NCI-H146 (cell line): ENCODE measurements at regions not wholly inside any gene's neighbourhood (a gene's known extent, or its start where the extent isn't known, plus 50 kb on each side); places are given as distances from the start of the nearest gene placed in this dataset.

Experiments used
- DNase-seq: peaks from one replicate; lab custom pipeline; 2025; lab: John Stamatoyannopoulos, UW

DNA sequence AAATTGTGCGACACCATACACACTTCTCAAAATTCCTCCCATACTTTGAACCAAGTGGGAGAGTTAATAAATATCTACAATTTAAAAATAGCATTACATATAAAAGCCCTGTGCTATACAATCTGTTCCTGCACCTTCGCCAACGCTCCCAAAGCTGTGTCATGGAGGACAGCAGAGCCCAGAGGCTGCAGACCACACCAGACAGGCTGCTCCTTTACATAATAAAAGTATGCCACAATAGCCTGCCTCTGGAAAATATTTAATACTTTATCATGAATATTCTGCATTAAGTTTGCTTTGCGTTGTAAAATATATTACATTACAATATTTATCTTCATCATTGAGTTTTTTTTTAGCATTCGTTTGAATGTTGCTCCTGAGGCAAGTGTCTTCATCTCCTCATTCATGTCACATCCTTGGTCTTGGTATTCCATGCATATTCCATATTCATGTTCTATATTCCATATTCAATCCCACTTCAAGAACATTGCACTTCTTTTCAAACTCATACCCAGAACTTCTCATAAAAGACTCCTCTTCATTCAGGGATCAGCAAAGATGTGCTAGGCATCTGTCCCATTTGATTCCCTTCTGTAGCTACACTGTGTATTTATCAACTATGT lies 663.9 kb downstream of the POM121L12 start:
- DNase-seq, result no peak

DNA sequence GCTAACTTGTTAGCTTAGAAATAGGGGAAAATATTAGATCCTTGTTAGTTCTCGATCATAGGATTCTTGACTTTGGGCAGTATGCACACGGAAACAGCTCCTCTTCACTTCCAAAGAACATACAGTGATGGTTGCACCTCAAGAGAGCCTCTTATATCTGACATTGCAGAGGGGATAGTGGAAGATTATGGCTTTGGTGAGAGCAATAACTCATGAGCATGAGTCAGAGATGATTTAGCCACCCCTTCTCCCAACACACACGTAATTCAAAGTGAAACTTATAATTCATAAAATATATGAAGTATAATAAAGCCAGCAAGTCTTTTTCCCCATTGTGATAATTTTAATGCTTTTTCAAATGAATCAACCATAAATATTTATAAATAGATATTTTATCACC lies 683.7 kb downstream of the POM121L12 start:
- DNase-seq, result no peak

DNA sequence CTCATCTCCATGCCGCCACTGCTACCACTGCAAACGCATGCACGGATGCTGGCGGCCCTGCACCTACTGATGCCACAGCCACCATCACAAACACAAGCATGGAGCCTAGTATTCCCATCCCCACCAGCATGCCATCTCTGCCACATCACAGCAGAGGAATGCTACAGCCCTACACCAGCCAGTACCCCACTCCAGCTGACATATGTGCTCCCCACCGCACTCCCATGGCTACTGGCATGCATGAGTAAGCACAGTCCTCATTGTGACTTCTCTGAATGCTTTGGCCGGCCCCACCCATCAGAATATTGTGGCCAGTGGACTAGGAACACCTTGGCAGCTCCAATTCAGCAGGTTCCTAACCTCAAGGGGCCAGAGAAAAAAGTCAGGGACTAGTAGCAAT lies 705.5 kb downstream of the POM121L12 start:
- no peak for DNase-seq

DNA sequence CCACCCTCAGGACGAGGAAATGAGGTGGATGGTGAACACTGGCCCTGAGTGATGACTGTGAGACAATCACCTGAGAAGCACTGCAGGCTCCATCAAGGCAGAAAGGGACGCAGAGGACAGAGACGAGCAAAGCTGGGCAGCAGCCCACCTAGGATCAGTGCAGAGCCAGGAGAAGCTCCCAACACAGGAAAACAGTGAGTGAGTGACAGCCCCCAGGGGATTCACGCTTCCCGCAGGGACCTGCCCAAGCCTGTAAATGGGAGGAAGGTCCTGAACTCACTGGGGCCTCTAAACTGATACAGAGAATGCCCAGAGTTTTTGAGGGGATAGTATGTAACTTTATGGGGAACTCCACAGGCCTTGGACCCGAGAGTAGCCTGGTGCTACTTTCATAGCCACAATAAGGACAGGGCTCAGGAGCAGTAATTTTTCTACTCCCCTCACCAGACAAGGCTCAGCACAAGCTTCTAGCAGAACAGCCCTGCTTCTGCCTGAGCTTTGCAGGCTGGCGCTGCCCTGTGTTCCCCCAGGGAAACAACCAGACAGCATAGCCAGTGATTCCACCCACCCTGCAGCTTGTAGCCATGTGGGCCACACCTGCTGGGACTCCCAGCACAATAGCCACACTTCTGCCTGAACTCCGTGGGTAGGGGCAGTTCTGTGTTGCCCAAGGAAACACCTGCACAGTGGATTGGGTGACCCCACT lies 708.4 kb downstream of the POM121L12 start:
- no peak for DNase-seq

DNA sequence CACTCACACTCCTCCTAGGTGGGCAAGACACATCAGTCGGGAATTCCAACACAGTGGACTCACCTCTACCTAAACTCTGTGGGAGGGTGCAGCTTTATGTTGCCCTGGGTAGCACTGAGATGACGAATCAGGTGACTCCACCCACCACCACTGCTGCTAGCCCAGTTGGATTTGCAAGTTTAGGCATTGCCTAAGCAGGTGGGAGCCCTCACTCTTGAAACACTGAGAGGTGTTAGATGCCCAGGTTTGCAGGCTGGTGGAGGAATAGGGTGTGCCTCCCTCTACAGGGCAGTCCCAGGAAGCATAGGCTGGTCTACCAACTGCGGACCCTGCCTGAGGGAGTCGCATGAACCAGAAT lies 708.9 kb downstream of the POM121L12 start:
- DNase-seq, result no peak

DNA sequence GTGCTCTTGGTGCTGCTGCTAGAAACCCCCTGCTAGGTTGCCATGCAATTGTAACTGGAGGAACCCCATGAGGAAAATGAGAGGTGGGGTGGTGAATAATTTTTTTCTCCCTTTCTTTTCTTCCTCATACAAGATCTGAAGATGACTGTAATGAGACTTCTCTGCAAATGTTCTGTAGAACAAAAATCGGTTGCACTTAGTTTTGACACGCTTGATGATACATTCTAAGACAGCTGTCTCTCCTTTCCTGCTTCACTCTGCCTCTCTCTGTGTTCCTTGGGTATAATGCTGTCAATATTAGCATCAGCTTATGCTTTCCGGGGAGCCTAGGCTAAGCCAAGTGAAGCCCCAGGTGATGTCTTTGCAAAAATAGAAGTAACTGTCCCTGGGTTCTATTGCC lies 721.5 kb downstream of the POM121L12 start:
- DNase-seq, result no peak

DNA sequence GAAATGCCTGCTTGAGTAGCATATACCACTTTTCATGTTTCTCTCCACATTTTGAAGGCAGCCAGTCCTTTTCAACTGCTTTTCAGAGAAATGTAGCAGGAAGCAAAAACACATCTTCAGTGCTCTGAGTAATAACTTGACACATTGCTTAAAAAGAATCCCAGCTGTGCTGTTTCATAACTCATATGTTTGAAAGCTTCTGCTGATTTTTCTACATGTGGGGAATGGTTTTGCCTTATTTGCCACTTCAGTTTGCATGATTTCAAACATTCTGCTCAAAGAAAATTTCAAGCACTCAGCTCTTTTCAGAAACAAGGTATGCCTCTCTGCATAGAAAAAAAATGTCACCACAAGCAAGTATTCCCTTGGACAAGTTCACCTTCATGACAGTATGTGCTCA lies 732.8 kb downstream of the POM121L12 start:
- no peak for DNase-seq

DNA sequence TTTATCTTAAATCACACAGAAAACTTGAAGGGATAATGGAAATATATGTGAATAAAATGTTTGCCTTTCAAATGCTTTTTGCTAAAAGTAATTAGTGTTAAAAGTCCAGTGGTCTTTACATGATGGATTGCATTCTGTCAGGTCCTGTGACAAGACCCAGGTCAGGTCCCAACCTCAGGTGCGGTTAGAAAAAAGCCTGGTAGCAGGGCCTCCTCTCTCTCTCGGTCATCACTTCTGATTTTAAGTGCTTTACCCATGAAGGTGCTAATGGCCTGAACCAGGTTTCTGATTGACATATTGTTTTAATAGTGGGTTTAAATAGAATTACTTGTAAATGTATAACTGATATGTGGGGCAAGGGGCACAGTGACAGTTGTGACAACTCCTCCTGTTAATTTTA lies 736.3 kb downstream of the POM121L12 start:
- no peak for DNase-seq

DNA sequence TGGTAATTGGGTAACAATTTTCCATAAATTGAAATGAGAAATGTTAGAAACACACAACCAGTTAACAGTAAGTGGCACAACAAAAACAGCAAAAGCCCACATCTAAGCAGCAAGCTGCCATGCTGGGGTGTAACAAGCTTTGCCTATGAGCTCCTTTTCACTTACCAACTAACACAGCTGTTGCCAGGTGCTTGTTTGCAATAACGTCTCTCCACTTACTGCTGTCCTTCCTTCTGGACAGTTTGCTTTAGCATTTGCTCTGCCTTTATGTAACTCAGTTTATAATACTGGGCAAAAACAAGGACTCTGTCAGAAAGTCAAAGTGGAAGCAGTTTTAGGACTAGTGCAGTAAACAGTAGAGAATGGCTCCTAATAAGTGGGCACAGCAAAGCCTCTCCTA lies 740.9 kb downstream of the POM121L12 start:
- no peak for DNase-seq

DNA sequence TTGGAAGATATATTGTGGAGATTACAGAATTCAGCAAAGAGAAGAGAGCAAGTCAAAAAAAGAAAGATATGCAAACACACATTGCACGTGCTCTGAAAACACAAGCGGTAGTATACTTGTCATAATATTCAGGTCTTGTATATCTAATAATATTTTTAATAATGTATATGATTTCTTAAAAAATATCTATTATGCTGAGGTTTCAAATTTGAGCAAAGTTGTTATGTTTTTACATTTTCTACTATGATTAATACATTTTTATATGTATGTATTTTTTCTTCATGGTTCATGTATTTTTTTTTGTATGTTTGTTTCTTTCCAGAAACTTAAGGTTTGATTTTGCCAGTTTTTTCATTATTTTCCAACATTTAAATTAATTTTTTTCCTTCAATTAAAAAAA lies 752.4 kb upstream of the VSTM2A start:
- no peak for DNase-seq

DNA sequence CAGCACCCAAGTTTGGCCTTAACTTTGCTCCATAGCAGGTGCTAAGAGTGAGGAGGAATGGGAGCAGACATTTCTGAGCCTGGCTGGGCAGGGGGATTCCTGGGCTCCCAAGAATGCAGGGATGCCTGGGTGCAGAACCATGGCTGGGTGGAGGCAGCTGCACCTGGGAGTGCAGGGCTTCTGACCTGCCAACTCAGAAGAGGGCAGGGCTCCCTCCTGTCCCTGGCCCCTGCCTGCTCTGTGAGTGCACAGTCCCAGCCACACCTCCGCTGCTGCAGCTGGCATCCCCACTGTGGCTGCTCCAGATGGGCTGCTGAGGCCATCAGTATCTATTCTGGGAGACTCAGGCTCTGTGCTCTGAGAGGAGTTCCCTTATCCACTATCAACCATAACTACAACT lies 747.4 kb upstream of the VSTM2A start:
- DNase-seq, result no peak

DNA sequence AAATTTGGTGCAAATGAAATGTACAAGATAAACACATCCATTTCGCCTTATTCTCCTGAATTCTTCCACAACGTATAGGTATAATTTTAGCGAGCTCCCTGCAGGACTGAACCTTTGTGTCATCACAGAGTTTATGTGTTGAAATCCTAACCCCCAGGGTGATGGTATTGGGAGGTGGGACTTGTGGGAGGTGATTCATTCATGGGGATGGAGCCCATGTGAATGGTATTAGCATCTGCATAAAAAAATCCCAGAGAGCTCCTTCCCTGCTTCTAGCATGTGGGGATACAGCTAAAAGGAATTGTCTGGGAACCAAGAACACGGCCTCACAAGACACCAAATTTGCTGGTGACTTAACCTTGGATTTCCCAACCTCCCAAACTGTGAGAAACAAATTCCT lies 741.4 kb upstream of the VSTM2A start:
- no peak for DNase-seq

DNA sequence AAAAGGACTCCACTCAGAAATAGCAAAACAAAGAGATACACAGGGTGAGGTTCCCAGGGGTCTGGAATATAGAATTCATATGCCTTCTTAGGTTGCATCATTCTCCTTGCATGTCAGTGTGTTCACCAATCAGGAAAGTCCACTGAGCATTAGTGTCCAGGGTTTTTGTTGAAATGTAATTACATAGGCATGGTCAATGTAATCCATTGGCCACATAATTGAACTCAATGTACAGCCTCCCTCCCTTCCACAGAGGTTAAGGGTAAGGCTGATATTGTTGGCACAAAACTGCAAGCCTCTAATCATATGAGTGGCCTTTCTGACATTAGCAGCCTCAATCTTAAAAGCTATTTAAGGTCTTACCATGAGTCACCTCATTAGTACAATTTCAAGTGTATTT lies 736.1 kb upstream of the VSTM2A start:
- no peak for DNase-seq

DNA sequence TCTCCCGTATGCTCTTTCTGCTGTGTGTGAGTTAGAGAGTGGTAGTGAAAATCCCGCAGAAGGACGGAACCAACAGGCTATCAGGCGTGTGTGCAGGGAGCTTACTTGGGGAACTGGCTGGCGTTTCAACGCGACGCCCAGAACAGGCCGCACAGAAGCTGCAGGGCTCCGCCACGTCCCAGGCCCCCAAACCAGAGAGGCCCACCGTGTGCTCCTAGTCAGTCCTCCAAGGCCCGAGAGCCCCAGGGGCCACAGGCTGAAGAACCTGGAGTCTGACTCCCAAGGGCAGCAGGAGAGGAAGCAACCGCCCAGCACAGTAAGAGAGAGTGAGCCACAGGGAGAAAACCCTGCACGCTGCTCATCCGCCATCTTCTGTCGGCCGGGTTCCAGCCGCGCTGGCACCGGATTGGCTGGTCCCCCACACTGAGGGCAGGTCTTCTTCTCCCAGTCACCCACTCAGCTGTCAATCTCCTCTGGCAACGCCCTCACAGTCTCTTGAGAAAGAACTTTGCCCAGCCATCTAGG lies 730.6 kb upstream of the VSTM2A start:
- DNase-seq, result peak; percentile 93

DNA sequence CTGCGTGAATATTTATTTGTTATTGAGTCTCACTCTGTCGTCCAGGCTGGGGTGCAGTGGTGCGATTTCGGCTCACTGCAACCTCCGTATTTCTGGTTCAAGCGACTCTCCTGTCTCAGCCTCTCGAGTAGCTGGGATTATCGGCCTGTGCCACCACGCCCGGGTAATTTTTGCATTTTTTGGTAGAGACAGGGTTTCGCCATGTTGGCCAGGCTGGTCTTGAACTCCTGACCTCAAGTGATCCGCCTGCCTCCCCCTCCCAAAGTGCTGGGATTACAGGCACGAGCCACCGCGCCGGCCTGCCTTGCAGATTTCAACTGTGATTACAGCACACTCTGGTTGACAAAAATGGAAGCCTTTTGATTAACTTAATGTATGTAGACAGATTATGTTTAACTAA lies 730.0 kb upstream of the VSTM2A start:
- peak; percentile 27 for DNase-seq

DNA sequence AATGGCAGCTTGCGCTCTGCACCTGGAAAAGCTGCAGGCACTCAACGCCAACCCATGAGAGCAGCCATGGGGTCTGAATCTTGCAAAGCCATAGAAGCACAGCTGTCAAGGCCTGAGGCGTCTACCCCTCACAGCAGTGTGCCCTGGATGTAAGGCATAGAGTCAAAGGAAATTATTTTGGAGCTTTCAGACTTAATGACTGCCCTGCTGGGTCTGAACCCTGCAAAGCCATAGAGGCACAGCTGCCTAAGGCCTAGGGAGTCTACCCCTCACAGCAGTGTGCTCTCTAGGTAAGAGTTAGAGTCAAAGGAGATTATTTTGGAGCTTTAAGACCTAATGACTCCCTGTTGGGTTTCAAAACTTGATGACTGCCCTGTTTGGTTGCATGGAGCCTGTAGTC lies 706.9 kb upstream of the VSTM2A start:
- DNase-seq, result peak; percentile 53

DNA sequence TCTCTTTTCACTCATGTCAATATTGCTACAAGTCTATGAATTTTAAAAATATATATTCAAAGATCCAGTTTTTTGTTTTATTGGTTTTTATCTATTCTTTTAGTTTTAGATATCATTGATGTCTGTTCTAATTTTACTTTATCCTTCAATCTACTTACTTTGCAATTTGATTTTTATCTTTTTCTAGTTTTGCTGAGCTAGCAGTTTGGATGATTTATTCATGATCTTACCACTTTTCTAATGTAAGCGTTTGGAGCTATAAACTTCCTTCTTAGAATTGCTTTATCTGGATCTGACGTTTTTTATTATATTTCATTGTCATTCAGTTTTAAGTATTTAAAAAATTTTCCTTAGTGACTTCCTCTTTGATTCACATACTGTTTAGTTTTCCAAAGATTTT lies 664.5 kb upstream of the VSTM2A start:
- DNase-seq, result no peak

DNA sequence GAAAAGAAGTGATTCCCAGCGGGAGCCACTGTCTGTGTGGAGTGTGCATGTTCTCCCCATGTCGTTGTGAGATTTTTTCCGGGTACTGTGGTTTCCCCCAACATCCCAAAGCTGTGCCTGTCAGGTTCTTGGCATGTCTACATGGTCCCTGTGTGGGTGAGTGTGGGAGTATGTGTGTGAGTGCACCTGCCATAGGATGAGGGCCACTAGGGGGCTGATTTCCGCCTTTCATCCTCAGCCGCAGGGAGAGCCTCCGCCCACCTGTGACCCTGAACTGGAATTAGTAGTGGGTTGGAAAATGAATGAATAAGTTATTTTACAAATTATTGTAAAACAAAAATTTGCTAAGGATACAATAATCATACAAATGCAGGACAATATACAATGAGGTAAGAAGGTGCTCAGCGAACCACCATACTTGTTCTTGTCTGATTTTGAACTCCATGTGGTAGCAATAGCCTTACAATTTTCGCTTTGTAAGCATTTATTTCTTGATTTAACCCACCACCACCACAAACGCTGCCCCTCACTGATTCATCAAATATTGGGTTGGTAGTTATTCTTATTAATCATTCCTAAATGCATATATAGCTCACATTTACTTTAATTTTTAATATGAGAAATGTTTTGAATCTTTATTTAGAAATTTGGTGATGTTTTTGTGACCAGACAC lies 641.2 kb upstream of the VSTM2A start:
- no peak for DNase-seq

DNA sequence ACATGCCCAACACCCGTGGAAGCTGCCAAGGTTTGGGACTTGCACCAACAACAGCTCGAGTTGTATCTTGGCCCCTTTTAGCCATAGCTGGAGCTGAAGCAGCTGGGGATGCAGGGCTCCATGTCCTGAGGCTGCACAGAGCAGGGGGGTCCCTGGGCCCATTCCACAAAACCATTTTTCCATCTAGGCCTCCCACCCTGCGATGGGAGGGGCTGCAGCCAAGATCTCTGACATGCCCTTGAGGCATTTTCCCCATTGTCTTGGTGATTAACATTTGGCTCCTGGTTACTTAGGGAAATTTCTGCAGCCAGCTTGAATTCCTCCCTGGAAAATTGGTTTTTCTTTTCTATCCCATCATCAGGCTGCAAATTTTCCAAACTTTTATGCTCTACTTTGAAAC lies 637.8 kb upstream of the VSTM2A start:
- no peak for DNase-seq

DNA sequence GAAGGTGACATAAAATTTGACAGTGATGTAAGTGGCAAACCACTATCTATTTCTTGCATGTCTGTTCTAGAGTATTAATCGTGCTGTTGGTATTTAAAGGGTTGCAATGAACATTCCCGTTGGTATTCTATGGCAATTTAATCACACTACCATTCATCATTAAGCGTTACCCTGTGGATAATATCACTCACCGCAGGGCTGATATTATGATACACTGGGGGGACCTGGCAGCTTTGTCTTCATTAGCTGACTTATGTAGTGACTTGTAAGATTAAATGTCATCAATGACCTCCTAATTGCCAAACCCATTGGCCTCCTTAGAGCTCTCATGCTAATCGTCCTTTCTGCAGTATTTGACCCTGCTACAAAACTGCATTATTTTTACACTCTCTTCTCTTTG lies 624.5 kb upstream of the VSTM2A start:
- DNase-seq, result no peak

DNA sequence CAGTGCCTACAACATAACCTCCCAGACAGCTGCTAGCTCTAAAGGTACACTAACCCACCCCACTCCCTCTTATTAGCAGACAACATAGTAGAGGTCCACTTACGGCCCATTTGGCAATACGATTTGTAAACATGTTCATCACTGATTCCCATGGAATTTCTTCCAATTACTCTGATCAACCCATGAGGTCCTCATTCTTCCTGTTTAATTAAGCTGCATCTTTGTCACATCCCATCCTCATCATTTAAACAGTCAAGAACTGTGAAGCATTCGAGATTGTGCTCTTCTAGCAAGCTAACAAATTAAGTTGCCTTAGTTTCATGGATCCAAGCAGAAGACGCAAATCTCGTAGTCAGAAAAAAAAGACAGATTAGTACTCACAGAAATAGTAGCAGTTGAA lies 622.2 kb upstream of the VSTM2A start:
- DNase-seq, result no peak

DNA sequence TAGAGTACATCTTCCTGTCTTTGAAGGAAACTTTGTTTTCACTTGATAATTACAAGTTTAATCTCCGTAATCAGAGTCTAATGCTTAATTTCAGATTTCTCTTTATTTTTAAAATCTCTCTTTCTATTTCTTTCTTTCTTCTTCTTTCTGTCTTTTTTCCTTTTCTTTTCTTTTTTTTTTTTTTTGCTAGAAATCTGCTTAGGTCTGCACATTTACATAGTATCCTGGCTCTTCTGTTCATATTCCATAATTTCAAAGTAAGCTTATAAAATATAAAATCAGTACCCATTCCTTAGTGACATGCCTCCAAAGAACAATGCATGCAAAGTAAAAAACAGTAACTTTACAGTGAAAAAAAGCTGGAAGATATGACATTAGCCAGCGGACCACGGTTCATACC lies 601.7 kb upstream of the VSTM2A start:
- no peak for DNase-seq

DNA sequence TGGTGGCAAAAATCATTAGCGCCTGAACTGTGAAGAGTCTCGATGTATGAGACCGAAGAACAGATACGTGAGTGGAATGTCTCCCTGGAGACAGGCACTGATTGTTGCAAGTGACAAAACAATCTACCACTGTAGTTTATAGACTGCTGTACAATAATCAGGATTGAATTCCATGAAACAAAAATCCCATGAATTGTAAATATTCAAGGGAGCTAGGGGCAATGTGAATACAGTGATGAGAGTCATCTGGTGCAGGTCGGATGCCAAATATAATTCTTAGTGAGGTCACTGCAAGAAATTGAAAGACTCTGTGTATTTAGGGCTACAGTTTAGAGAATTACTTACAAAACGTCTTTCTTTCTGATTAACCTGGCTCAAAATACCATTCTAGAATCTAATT lies 594.4 kb upstream of the VSTM2A start:
- no peak for DNase-seq

DNA sequence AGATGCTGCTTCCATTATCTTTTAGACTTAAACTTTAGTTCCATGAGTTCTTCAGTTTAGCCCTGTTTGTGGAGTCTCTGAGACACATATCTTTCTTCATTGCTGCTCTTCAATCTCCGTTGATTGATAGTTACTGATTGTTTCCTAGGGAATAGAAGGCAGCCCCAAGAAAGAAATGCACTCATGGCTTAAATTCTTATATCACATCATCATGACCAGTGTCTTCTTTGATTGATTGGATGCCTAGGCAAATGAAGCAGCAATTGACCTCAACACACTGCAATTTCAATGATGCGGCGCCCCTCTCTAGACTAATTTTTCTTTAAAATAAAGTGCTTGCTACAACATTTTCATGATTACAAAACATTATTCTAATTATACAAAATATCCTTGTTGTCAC lies 576.5 kb upstream of the VSTM2A start:
- DNase-seq, result no peak
